ENCODE measurements at regions not wholly inside any gene's neighbourhood (a gene's known extent, or its start where the extent isn't known, plus 50 kb on each side); places are given as distances from the start of the nearest gene placed in this dataset.

DNA sequence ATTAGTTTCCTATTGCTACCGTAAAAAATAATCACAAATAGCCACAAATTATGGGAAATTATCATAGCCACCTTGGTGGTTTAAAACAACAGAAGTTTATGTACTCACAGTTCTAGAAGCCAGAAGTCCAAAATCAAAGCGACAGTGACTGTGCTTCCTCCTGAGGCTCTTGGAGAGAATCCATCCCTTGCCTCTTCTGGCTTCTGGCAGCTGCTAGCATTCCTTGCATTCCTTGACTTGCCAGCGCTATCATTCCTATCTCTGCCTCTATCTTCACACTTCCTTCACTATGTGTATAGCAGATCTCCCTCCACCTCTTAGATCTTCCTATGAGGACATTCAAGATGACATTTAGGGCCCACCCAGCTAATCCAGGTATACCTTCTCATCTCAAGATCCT lies 180.1 kb upstream of the USP25 start:
- TF ChIP-seq ARNTL (CRISPR knock-in tag; IDR thresholded peaks at IDR 0.05; ENCODE audit: borderline replicate concordance, low read depth), result no peak
- no peak for TF ChIP-seq TOX (CRISPR knock-in tag; IDR thresholded peaks at IDR 0.05; ENCODE audit: borderline replicate concordance)
- TF ChIP-seq ZC3H10 (CRISPR knock-in tag; IDR thresholded peaks at IDR 0.05), result no peak
- TF ChIP-seq ZNF70 (CRISPR knock-in tag; IDR thresholded peaks at IDR 0.05), result no peak
- no peak for TF ChIP-seq BACH2 (CRISPR knock-in tag; IDR thresholded peaks at IDR 0.05; ENCODE audit: borderline replicate concordance)
- ATAC-seq, result no peak

GRCh38 chr21:15552914-15553494 lies 176.8 kb upstream of the USP25 start:
- TF ChIP-seq, protein P1, sequence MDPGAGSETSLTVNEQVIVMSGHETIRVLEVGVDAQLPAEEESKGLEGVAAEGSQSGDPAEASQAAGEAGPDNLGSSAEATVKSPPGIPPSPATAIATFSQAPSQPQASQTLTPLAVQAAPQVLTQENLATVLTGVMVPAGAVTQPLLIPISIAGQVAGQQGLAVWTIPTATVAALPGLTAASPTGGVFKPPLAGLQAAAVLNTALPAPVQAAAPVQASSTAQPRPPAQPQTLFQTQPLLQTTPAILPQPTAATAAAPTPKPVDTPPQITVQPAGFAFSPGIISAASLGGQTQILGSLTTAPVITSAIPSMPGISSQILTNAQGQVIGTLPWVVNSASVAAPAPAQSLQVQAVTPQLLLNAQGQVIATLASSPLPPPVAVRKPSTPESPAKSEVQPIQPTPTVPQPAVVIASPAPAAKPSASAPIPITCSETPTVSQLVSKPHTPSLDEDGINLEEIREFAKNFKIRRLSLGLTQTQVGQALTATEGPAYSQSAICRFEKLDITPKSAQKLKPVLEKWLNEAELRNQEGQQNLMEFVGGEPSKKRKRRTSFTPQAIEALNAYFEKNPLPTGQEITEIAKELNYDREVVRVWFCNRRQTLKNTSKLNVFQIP (CRISPR knock-in tag; IDR thresholded peaks at IDR 0.05; ENCODE audit: borderline replicate concordance, low read depth), result no peak
- TF ChIP-seq OSR1 (CRISPR knock-in tag; IDR thresholded peaks at IDR 0.05) (no peak), ZNF8 (CRISPR knock-in tag; IDR thresholded peaks at IDR 0.05) (no peak), CSRNP3 (CRISPR knock-in tag; IDR thresholded peaks at IDR 0.05) (no peak), BACH2 (CRISPR knock-in tag; IDR thresholded peaks at IDR 0.05; ENCODE audit: borderline replicate concordance) (no peak), TCF4 (CRISPR knock-in tag; IDR thresholded peaks at IDR 0.05; ENCODE audit: borderline replicate concordance) (no peak), ZFP3 (CRISPR knock-in tag; IDR thresholded peaks at IDR 0.05) (no peak), ZNF565 (CRISPR knock-in tag; conservative IDR thresholded peaks at IDR 0.05; ENCODE audit: low read depth) (no peak), GLIS3 (CRISPR knock-in tag; IDR thresholded peaks at IDR 0.05) (no peak), ARNTL (CRISPR knock-in tag; IDR thresholded peaks at IDR 0.05; ENCODE audit: borderline replicate concordance, low read depth) (no peak), PPARA (CRISPR knock-in tag; IDR thresholded peaks at IDR 0.05; ENCODE audit: borderline replicate concordance) (no peak), ESRRG (CRISPR knock-in tag; IDR thresholded peaks at IDR 0.05) (no peak), SNAI2 (CRISPR knock-in tag; IDR thresholded peaks at IDR 0.05) (no peak), CSDC2 (CRISPR knock-in tag; IDR thresholded peaks at IDR 0.05) (no peak), ZFP30 (CRISPR knock-in tag; IDR thresholded peaks at IDR 0.05) (no peak), ISL1 (CRISPR knock-in tag; IDR thresholded peaks at IDR 0.05) (no peak)
- TF ChIP-seq, protein P2, sequence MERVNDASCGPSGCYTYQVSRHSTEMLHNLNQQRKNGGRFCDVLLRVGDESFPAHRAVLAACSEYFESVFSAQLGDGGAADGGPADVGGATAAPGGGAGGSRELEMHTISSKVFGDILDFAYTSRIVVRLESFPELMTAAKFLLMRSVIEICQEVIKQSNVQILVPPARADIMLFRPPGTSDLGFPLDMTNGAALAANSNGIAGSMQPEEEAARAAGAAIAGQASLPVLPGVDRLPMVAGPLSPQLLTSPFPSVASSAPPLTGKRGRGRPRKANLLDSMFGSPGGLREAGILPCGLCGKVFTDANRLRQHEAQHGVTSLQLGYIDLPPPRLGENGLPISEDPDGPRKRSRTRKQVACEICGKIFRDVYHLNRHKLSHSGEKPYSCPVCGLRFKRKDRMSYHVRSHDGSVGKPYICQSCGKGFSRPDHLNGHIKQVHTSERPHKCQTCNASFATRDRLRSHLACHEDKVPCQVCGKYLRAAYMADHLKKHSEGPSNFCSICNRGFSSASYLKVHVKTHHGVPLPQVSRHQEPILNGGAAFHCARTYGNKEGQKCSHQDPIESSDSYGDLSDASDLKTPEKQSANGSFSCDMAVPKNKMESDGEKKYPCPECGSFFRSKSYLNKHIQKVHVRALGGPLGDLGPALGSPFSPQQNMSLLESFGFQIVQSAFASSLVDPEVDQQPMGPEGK (CRISPR knock-in tag; IDR thresholded peaks at IDR 0.05; ENCODE audit: borderline replicate concordance), result no peak
- TF ChIP-seq, protein P3, sequence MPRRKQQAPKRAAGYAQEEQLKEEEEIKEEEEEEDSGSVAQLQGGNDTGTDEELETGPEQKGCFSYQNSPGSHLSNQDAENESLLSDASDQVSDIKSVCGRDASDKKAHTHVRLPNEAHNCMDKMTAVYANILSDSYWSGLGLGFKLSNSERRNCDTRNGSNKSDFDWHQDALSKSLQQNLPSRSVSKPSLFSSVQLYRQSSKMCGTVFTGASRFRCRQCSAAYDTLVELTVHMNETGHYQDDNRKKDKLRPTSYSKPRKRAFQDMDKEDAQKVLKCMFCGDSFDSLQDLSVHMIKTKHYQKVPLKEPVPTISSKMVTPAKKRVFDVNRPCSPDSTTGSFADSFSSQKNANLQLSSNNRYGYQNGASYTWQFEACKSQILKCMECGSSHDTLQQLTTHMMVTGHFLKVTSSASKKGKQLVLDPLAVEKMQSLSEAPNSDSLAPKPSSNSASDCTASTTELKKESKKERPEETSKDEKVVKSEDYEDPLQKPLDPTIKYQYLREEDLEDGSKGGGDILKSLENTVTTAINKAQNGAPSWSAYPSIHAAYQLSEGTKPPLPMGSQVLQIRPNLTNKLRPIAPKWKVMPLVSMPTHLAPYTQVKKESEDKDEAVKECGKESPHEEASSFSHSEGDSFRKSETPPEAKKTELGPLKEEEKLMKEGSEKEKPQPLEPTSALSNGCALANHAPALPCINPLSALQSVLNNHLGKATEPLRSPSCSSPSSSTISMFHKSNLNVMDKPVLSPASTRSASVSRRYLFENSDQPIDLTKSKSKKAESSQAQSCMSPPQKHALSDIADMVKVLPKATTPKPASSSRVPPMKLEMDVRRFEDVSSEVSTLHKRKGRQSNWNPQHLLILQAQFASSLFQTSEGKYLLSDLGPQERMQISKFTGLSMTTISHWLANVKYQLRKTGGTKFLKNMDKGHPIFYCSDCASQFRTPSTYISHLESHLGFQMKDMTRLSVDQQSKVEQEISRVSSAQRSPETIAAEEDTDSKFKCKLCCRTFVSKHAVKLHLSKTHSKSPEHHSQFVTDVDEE (CRISPR knock-in tag; IDR thresholded peaks at IDR 0.05), result no peak

DNA sequence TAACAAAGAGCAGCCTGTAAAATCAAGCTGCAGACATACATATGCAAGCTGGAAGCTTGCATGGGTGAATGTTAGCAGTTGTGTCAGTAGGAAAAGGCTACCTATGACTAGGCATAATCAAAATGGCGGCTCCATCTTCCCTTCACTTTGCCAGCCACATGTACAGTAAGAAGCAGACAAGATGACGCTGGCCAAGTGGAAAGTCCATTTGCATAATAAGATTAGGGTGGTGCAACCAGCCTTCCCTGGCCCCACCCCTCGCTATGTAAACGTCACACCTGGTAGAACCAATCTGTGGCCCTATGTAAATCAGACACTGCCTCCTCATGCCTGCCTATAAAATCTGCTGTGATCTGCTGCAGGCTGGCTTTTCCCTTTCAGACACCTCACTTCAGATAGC lies 171.9 kb upstream of the USP25 start:
- ATAC-seq, result no peak
- TF ChIP-seq TOX (CRISPR knock-in tag; IDR thresholded peaks at IDR 0.05; ENCODE audit: borderline replicate concordance), result no peak
- no peak for TF ChIP-seq ARNTL (CRISPR knock-in tag; IDR thresholded peaks at IDR 0.05; ENCODE audit: borderline replicate concordance, low read depth)
- TF ChIP-seq CSRNP3 (CRISPR knock-in tag; IDR thresholded peaks at IDR 0.05), result no peak
- TF ChIP-seq, protein P1 (CRISPR knock-in tag; IDR thresholded peaks at IDR 0.05; ENCODE audit: borderline replicate concordance, low read depth), result no peak
- no peak for TF ChIP-seq ZNF8 (CRISPR knock-in tag; IDR thresholded peaks at IDR 0.05)
- no peak for TF ChIP-seq ZFP3 (CRISPR knock-in tag; IDR thresholded peaks at IDR 0.05)
- TF ChIP-seq ZFP30 (CRISPR knock-in tag; IDR thresholded peaks at IDR 0.05), result no peak
- no peak for TF ChIP-seq OSR1 (CRISPR knock-in tag; IDR thresholded peaks at IDR 0.05)
- no peak for TF ChIP-seq GLIS3 (CRISPR knock-in tag; IDR thresholded peaks at IDR 0.05)
- TF ChIP-seq, protein P3 (CRISPR knock-in tag; IDR thresholded peaks at IDR 0.05), result no peak
- TF ChIP-seq ZNF565 (CRISPR knock-in tag; conservative IDR thresholded peaks at IDR 0.05; ENCODE audit: low read depth), result no peak
- no peak for TF ChIP-seq TCF4 (CRISPR knock-in tag; IDR thresholded peaks at IDR 0.05; ENCODE audit: borderline replicate concordance)
- no peak for TF ChIP-seq SNAI2 (CRISPR knock-in tag; IDR thresholded peaks at IDR 0.05)

More at GRCh38 chr21:15552914-15553494, 176.8 kb upstream of the USP25 start:
- ATAC-seq, result no peak

All from SK-N-SH treated with all-trans-retinoic acid at 6 μM for 48 hours (cell line).